ENCODE measurements at regions not wholly inside any gene's neighbourhood (a gene's known extent, or its start where the extent isn't known, plus 50 kb on each side); places are given as distances from the start of the nearest gene placed in this dataset.

DNA sequence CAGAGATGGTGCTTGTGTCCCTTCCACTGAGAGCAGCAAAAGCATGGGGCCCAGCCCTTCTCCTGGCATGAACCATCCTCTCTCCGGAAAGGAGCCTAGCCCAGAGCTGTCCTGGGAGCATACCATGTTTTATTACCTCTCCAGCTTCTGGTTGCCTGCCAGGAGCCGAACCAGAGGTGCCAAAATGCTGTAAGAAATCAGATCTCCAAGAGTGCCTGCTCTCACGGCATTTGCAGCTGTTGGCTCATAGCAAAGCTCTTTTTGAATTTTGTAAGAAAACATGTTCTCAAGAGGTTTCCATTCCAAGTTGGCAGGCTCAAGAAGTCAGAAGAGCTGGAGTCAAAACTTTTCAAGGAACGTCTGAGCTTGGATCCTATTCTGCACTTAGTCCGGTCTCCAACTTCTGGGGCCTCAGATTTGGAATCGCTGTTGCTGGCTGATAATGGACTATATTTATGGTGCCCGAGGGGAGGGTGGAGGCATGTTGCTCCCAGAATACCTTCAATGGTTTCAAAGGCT lies 211.7 kb upstream of the MKI67 start:
- TF ChIP-seq, protein P1, sequence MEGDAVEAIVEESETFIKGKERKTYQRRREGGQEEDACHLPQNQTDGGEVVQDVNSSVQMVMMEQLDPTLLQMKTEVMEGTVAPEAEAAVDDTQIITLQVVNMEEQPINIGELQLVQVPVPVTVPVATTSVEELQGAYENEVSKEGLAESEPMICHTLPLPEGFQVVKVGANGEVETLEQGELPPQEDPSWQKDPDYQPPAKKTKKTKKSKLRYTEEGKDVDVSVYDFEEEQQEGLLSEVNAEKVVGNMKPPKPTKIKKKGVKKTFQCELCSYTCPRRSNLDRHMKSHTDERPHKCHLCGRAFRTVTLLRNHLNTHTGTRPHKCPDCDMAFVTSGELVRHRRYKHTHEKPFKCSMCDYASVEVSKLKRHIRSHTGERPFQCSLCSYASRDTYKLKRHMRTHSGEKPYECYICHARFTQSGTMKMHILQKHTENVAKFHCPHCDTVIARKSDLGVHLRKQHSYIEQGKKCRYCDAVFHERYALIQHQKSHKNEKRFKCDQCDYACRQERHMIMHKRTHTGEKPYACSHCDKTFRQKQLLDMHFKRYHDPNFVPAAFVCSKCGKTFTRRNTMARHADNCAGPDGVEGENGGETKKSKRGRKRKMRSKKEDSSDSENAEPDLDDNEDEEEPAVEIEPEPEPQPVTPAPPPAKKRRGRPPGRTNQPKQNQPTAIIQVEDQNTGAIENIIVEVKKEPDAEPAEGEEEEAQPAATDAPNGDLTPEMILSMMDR (IDR thresholded peaks at IDR 0.05; ENCODE audit: borderline replicate concordance, extremely low read depth, low read length, poor library complexity, severe bottlenecking), result no peak
- no peak for TF ChIP-seq EZH2 (IDR thresholded peaks at IDR 0.05; ENCODE audit: borderline replicate concordance, low read depth, low read length, severe bottlenecking)
